ENCODE measurements at regions not wholly inside any gene's neighbourhood (a gene's known extent, or its start where the extent isn't known, plus 50 kb on each side); places are given as distances from the start of the nearest gene placed in this dataset.
"Not testable (repeated sequence)": the region's sequence is repeated elsewhere in the genome, so short reads cannot be mapped to it uniquely, and the experiment has no call there.

DNA sequence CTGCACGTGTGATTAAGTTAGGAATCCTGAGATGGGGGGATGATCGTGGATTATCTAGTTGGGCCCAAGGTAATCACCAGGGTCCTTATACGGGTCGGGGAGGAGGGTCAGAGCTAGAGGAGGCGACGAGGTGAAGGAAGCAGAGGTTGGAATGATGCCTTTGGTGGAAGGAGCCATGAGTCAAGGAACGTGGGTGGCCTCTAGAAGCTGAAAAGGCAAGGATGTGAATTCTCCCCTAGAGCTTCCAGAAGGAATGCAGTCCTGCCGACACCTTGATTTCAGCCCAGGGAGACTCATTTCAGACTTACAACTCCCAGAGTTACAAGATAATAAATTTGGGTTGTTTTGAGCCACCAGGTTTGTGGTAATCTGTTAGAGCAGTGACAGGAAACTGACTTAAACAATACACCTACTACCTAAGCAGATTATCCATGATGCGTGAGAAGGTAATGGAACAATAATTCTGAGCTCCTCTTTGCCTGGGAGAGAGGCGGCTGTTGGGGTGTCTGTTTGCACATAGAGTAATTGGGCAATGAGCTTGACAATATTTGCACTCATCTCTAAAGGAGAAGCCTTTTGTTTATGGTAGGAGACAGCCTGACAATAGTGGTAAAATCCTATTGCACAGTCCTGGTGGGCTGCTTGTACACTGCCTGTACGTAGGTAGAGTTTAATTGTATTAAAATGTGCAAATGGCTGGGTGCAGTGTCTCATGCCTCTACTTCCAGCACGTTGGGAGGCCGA, 129.3 kb upstream of the IER5L start:
- DNase-seq, result no peak

DNA sequence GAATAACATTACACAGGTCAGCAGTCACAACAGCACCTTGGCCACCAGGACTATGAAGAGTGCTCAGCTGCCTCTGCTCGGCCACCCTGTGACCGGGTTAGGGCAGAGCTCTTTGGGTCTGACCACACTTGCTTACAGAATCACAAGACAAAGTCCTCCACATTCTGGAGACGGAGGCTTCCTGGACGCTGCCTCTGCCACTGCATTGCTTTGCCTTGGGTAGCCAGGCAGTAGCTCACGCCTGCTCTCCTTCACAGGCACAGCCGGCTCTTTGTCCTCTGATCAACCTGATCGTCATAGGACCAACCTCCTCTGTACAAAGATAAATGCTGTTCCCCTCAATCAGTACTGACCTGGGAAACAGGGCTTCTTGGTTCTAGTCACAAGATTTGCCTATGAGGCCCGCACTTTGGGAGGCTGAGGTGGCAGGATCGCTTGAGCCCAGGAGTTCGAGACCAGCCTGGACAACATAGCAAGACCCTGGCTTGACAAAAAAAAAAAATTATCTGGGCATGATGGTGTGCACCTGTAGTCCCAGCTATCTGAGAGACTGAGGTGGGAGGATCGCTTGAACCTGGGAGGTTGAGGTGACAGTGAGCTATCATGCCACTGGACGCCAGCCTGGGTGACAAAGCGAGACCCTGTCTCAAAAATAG, 128.4 kb upstream of the IER5L start:
- DNase-seq, result no peak

DNA sequence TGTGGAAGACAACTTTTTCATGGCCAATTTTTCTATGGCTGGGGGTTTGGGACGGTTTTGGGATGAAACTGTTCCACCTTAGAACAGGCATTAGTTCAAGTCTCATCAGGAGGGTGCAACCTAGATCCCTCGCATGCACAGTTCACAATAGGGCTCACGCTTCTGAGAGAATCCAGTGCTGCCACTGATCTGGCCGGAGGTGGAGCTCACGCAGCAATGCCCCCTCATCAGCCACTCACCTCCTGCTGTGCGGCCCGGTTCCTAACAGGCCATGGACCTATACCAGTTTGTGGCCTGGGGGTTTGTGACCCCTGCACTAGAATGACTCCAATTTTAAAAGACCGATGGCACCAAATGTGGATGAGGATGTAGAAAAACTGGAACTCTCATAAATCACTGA, 127.2 kb upstream of the IER5L start:
- DNase-seq, result no peak

DNA sequence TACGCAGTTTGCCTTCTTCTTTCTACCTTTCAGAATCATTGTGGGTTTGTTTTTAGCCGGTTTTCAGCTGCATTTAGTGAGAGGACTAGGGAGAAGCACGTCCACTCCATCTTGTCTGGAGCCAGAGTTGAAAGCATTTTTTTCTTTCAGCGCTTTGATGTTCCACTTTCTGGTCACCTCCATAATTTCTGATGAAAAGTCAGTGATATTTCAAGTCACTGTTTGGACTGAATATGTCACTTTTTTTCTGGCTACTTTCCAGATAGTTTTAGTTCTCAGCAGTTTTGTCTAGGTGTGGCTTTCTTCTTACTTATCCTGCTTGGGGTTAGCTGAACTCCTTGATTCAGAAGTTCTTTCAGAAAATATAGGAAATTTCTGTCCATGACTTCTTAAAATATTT, 123.9 kb upstream of the IER5L start:
- DNase-seq, result no peak

DNA sequence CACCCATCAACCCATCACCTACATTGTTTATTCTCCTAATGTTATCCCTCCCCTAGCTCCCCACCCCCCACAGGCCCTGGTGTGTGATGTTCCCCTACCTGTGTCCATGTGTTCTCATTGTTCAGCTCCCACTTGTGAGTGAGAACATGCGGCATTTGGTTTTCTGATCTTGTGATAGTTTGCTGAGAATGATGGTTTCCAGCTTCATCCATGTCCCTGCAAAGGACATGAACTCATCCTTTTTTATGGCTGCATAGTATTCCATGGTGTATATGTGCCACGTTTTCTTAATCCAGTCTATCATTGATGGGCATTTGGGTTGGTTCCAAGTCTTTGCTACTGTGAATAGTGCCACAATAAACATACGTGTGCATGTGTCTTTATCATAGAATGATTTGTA, 118.1 kb upstream of the IER5L start:
- DNase-seq, result not testable (repeated sequence)

DNA sequence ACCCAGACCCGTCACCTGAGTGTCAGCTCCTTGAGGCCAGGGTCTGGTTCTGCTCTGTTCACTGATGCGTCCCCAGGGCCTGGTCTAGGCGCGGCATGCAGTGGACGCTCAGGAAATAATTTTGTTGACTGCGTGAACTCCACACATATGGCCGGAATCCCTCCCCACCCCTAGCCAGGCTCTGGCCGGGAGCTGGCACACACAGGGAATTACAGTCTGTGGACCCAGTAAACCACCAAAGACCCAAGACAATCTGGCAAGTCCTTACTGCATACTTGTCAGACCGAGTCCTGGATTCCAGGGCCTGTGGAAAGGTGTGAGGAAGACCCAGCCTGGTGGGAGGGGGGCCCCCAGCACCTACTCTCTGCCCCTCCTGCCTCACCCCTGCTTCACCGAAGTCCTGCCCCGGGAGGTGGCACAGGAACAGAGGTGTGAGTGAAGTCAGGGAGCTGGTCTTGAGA, 113.0 kb upstream of the IER5L start:
- DNase-seq, result no peak

DNA sequence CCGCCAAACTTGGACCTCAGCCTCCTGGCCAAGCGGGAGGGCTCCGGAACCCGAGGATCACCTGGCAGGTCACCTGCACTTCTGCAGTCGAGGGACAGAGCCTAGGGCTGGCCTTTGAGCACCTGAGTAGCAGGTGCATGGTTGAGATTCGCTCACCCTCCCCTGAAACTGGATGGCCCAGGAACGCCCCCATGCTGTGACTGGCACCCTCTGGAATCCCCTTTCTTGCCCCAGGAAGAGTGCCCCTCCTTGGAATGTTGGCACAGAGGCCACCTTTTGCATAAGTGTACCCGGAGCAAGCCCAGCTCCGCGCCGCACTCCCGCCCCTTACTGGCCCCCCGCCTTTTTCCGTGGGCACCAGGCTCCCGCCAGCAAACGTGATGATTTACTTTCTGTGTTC, 112.5 kb upstream of the IER5L start:
- DNase-seq, result no peak

DNA sequence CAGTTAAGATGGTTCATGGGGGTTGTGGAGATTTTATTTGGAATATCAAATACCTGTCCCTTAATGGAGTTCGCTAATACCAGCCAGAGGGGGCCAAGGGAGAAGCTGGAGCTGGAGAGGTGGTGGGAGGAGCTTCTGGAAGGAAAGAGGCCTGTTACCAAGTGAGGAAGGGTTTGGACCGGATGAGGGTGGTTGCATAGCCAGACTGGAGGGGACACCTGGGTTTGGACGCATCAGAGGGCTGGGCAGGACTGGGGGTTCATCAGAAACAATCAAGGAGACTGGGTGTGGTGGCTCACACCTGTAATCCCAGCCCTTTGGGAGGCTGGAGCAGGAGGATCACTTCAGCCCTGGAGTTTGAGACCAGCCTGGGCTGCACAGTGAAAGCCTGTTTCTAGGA, 111.8 kb upstream of the IER5L start:
- DNase-seq, result no peak

DNA sequence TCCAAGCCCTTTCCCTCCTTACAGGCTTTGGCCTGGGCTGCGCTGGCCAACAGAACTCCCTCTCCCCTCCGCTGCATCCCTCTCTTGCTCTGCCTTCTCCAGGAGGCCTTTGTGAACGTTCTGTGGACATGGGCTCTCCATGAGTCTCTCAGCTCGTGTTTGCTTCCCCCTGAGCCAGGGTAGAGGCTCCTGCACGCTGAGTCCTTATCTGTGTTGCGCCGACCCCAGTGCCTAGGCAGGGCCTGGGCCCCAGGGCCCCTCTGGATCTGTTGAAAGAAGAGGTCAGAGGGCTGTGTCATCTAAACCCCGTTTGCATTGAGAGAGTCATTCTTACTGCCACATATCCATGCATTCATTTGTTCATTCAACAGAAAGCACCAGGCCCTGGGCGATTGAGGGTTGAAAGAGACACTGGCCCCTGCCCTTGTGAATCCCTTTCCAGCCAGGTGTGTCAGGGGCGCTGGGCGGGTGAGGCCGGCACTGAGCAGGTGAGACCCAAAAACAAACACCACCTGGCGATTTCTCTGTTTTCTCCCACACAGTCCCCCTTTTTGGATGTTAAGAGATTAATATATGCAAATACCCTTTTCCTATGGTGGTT, 111.2 kb upstream of the IER5L start:
- DNase-seq, result no peak

DNA sequence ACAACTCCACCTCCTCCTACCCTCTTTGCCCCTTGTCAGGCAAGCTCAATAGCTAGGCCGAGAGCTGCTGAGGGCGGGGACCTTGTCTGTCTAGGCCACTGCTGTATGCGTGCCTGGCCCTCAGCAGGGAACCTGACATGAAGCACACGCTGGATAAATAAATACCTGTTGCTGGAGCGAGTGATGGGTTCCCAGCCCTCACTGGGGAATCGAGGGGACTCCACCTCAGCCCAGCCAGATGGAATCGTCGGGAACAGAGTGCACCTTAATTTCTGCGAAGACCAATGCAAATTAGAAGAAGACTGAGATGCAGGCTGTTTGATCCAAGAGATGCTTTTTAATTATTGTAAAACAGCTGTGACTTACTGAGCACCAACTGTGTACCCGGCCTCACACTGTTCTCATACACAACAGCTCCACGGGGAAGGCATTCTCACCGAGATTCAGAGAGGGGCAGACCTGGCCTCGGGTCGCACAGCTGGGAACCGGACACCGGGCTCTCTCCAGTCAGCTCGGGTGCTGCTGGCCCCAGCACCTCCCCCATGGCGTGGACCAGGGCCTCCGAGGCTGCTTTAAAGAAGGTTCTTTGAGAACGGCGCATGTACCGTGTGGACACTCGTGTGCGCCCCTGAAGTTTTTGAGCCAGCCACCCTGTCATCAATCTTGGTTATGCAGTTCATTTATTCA, 109.7 kb upstream of the IER5L start:
- no peak for DNase-seq

DNA sequence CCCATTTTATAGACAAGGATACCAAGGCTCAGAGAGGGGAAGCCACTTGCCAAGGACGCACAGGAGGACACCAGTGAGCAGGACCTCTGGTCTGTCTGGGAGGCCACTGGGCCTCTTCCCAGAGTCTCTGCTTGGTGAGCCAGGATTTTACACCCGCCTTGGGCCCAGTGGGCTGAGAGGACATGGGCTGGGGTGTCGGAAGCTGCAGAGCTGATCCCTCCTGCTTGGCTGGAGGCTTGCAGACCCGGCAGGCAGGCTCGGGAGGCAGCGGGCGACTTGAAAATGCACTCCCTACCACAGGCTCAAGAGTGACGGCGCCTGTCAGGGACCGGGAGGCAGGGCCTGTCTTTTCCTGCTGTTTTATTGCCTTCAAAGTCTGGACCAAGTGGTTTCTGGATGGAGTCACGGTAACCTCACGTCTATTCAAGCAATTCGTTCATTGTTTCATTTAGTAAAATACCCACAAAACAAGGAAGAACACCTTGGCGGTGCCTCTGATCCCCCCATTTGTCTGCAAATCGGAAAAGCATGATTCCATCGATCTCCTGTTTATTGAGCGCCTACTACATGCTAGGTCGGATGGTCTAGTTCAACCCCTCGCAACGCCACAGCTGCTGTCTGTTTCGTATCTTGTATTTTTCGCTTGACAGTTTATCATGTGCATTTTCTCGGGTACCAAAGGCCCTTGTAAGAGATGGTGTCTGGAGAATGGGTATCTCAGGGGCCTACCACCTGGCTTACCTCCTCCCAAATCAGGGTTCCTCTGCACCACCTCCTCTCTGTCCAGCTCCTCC, 108.1 kb upstream of the IER5L start:
- no peak for DNase-seq

DNA sequence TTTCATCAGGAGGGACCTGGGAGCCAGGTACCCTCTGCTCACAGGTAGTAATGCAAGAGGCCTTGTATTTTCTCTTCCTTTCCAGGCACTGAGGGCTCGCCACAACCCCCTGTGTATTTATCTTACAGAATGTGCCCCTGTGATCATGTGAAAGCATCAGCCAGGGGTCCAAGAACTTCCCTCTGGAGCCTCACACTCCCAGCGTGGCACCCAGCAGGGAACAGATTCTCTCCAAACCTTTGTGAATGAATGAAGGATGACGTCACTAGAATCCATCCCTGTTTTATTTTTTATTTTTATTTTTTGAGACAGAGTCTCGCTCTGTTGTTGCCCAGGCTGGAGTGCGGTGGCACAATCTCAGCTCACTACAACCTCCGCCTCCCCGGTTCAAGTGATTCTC, 107.3 kb upstream of the IER5L start:
- DNase-seq, result no peak

DNA sequence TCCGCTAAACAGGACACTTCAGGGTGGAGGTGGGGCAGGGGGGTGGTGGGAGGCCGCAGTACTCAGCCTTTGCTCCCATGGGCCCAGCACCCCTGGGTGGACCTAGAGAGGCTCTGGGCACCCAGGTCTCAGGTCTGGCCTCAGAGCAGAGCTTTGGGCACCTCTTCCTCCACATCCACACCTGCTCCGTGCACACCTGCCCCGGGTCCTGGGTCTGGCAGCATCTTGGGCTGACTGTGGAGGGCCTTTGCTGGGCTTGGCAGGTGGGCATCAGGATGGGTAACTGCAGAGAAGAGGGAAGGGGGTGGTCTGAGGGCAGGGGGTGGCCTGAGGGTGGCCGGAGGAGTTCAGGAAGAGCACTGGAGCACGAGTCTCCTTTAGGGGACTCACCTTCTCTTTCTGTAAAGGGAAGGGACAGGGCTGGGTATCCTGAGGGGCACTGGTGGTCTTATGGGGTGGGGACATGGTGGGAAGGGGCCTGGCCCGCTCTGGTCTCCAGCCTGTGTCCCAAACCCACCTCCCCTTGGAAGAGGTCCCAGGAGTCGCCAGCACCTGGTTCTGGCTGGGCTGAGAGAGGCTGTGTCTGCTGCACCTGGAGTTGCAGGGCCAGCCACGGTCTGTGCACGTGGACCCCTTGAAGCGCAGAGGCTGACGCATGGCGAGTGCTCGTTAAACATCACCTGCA, 106.7 kb upstream of the IER5L start:
- DNase-seq, result no peak

DNA sequence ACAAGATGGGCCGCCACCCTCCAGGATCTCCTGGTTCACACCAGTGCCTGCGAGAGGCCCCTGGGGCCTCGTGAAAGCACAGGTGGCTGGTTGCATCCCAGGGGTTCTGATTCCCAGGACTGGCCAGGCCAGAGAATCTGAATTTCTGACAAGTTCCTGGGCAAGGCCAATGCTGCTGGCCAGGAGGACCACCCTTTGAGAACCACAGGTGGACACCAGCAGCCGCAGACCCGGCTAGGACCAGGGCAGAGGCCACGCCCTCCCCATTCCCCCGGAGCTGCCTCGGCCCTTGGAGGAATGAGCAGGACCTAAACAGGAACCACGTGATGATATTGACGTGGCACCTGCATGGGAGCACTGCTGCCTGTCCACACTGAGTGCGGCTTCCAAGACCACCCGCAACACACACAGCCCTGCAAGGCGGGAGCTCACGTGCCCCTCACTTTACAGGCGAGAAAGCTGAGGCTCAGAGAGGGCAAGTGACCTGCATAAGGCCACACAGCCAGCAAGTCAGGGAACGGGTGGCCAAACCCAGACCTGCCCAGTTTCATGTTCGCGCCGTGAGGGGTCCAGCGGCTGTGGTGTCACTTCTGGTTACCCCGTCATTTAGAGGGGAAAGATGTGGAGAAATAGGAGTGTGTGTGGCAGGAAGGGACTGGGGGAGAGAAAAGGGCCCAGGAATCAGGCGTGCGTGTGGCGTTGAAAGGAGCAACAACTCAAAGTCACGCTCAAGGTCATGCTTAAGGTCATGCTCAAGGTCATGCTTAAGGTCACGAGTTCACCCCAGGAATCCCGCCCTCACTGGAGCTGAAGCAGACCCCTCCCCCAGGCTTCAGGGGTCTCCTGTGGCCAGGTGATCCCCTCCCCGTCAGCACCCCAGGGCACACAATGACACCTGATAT, 105.9 kb upstream of the IER5L start:
- DNase-seq, result no peak

DNA sequence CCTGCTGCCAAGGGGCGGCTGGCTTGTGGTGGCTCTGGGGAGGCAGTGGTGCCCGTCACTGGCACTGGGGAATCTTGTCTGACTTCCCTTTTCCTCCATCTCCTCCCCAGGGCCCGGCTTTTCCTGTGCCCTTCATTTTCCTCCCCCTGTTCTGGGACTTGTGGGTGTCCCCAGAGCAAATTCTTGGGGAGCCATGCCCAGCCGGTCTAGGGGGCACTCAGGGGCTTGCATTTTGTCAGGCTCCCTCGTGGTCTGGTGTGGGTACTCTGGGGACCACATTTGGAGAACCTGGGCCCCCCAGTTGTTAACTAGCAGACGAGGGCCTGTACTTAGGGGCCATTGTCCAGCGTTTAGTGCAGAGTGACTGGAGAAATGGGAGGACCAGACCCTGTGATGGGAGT, 105.2 kb upstream of the IER5L start:
- no peak for DNase-seq

DNA sequence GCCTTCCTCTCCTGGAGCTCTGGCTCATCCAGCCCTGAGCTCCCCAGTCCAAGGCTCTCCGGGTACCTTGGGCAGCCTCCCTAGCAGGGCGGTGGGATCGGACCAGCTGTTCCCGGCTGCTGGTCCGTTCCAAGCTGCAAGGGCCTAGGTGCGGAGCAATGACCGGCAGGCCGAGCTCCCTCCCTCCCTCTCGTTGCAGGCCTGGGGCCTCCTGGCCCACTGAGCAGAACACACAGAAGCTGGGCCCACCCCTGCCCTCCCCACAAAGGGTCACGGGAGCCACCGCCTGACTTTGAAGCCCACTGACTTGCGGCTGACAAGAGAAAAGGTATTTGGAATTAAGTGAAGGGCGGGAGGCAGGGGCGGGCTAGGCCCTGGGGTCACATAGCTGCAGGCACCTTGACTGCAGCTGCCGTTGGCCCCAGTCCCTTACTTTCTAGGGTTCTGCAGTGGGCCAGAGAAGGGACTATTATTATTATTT, 104.7 kb upstream of the IER5L start:
- DNase-seq, result no peak

DNA sequence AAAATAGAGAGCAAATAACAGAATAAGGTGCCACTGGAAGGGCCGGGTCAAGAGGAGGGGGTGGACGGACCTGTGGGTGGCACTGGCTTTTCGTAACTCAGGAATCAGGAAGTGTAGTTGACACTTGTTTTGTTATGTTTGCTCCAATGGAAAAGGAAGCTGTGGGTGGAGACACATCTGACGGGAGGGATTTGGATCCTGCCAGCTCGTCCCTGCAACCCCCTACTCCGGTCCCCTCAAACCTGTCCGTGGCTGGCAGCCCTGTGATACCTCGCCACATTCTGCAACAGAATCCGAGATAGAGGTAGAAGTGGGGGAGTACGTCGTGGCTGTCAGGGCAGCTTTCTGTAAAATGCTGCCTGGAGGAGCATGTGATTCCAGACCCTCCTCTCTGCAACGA, 104.2 kb upstream of the IER5L start:
- DNase-seq, result no peak

DNA sequence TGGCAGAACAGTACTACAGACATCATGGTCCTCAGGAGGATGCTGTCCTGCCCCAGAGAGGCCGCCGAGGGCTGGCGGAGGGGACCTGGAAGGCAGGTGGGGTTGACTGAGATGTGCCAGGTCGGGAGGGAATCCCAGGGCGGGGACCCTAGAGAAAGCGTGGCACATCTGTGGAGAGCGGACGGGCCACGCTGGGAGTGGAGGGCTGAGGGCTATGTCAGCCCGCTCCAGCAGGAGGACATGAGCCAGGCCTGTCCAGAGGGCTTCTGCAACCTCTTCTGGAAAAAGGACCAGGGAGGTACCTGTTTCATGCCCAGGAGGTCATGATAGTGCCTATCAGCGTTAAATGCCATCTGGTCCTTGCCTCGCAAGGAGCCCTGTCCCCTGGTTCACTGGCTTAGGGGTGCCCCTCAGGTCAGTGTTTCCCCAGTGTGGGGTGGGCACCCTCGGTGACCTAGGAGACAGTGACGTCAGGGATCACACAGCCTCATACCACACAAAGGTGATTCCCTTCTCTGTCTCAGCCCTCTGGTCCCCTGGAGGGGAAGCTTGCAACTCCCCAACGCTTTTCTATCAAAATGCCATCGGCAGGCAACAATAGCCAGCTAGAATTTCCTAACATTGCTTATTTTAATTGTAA, 103.6 kb upstream of the IER5L start:
- no peak for DNase-seq

DNA sequence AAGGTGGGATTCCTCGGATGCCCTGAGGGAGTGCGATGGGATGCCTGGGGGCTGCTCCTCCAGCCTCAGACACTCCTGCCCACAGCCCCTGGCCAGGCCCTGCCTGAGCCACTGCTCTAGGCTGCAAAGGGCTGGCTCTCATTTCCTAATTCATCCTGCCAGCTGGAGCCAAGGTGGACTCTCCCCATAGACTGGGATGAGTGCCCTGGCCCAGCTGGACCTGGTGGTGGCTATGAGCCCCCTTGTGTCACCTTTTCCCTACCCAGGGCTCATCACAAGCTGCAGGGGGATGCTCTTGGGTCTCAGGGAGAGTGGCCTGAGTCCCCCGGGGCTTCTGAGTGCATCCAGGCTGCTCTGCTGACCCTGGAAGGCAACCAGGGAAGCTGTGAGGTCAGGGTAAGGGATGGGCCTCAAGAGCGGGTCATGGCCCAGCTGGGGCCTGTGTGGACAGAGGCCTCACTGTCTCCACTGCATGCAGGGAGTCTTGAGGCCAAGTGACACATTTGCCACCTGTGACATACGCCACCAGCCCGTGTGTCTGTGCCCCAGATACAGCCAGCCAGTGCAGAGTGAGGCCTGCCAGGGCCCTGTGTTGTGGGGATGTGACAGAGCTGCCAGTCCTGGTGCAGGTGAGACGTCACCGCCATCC, 102.7 kb upstream of the IER5L start:
- DNase-seq, result no peak

DNA sequence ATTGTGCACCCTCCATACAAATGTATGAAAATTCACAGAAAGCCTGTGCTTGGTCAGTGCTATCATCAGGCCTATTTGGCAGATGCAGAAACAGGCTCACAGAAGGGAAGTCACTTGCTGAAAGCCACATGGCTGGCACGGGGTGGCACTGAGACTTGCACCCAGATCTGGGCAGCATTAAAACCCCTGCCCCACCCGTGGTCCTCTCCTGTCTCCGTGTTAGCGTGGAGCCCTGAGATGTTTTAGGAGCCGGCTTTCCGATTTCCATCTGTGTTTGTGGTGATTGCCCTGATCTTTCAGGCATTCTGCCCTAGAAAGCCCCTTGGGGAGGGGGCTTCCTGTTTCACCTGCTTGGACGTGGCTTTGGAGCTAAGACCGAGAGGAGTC, 102.2 kb upstream of the IER5L start:
- DNase-seq, result no peak
